Activated B cell treated with CpG ODN at 0.5 μM for 24 hours (primary cell): ENCODE measurements at regions not wholly inside any gene's neighbourhood (a gene's known extent, or its start where the extent isn't known, plus 50 kb on each side); places are given as distances from the start of the nearest gene placed in this dataset.

ENCODE experiments used
- ATAC-seq: fragments of 200-7000 bp; cut with Tn5 transposase; one replicate; pipeline ENCODE4 v1.10.0; 2021; ENCODE audit warnings: low read depth, mild to moderate bottlenecking, moderate library complexity
- CTCF ChIA-PET: fragments of 350-600 bp; sonication (Branson Sonifier 250); formaldehyde crosslinking; loops from one replicate; lab custom pipeline; 2021; ENCODE audit warnings: antibody characterized with exemption; lab: Charles Lee
- POLR2A ChIA-PET: fragments of 350-600 bp; sonication (Branson Sonifier 250); formaldehyde crosslinking; loops from one replicate; lab custom pipeline; 2021; ENCODE audit warnings: antibody characterized with exemption; lab: Charles Lee
- DNase-seq: peaks from one replicate; pipeline ENCODE4 v3.0.0; 2022
- H3K27ac Mint-ChIP-seq: one replicate; pipeline ENCODE4 v1.8.0; 2020; ENCODE audit warnings: mixed read lengths
- H3K27me3 Mint-ChIP-seq: one replicate; pipeline ENCODE4 v1.8.0; 2021; ENCODE audit warnings: mixed read lengths
- H3K36me3 Mint-ChIP-seq: one replicate; pipeline ENCODE4 v1.8.0; 2021; ENCODE audit warnings: low read depth, mixed read lengths
- H3K4me1 Mint-ChIP-seq: one replicate; pipeline ENCODE4 v1.8.0; 2021; ENCODE audit warnings: mixed read lengths
- H3K4me3 Mint-ChIP-seq: one replicate; pipeline ENCODE4 v1.8.0; 2020; ENCODE audit warnings: mild to moderate bottlenecking, mixed read lengths
- H3K9me3 Mint-ChIP-seq: one replicate; pipeline ENCODE4 v1.8.0; 2020; ENCODE audit warnings: mixed read lengths
- CTCF ChIP-seq: fragments of 200-600 bp; IDR thresholded peaks from one replicate; pipeline ENCODE4 v1.8.0; 2022; ENCODE audit warnings: antibody characterized with exemption, mild to moderate bottlenecking
- intact Hi-C: fragments of 100-400 bp; cut with micrococcal nuclease; formaldehyde crosslinking; loops from one replicate; pipeline ENCODE4 v1.15.1; 2024

- no peak overlapping the region for H3K27ac Mint-ChIP-seq
- POLR2A ChIA-PET: no interaction called here
Observed at GRCh38 chr7:121562259-121562658, 166.2 kb upstream of the FAM3C start.

GRCh38 chr7:121561717-121562116, 165.6 kb upstream of the FAM3C start:
- no peak for TF ChIP-seq CTCF
- ChIA-PET POLR2A (no interaction called here), CTCF (no interaction called here)
- no peak overlapping the region for H3K27ac Mint-ChIP-seq
- no peaks in the 10 kb centered on the region for H3K9me3 Mint-ChIP-seq
- no peak overlapping the region for H3K4me3 Mint-ChIP-seq
- peaks cover 3% of the 10 kb centered on the region for H3K27me3 Mint-ChIP-seq
- intact Hi-C loops: no loop called here
- DNase-seq (no peak), ATAC-seq (no peak)
- no peaks in the 10 kb centered on the region for H3K36me3 Mint-ChIP-seq
- no peaks in the 10 kb centered on the region for H3K4me1 Mint-ChIP-seq

More at GRCh38 chr7:121562259-121562658, 166.2 kb upstream of the FAM3C start:
- DNase-seq: no peak
- H3K4me3 Mint-ChIP-seq: no peak overlapping the region
- ATAC-seq: no peak
- no peaks in the 10 kb centered on the region for H3K4me1 Mint-ChIP-seq
- CTCF ChIA-PET: no interaction called here
- TF ChIP-seq CTCF: no peak
- no peaks in the 10 kb centered on the region for H3K36me3 Mint-ChIP-seq
- H3K27me3 Mint-ChIP-seq: peaks cover 3% of the 10 kb centered on the region
- no peaks in the 10 kb centered on the region for H3K9me3 Mint-ChIP-seq
- intact Hi-C loops: no loop called here

GRCh38 chr7:121560267-121560990, 164.3 kb upstream of the FAM3C start:
- H3K4me1 Mint-ChIP-seq: no peaks in the 10 kb centered on the region
- no peak for TF ChIP-seq CTCF
- DNase-seq (no peak), ATAC-seq (no peak)
- no peaks in the 10 kb centered on the region for H3K36me3 Mint-ChIP-seq
- no peak overlapping the region for H3K27ac Mint-ChIP-seq
- POLR2A ChIA-PET: interaction anchor here (0.7 kb wide), 1 partner anchor 21 kb away, joined by 3 read pairs; no protein-coding TSS in a partner anchor
- CTCF ChIA-PET: no interaction called here
- H3K4me3 Mint-ChIP-seq: no peak overlapping the region
- no peaks in the 10 kb centered on the region for H3K9me3 Mint-ChIP-seq
- intact Hi-C loops: no loop called here
- H3K27me3 Mint-ChIP-seq: peaks cover 3% of the 10 kb centered on the region

GRCh38 chr7:121558288-121558687, 162.2 kb upstream of the FAM3C start:
- Mint-ChIP-seq H3K27ac (no peak overlapping the region), H3K4me3 (no peak overlapping the region), H3K36me3 (no peaks in the 10 kb centered on the region), H3K9me3 (no peaks in the 10 kb centered on the region), H3K27me3 (peaks cover 3% of the 10 kb centered on the region), H3K4me1 (no peaks in the 10 kb centered on the region)
- ChIA-PET POLR2A (no interaction called here), CTCF (no interaction called here)
- intact Hi-C loops: no loop called here
- DNase-seq (no peak), ATAC-seq (no peak)
- no peak for TF ChIP-seq CTCF

GRCh38 chr7:121557034-121557892, 161.2 kb upstream of the FAM3C start:
- CTCF ChIA-PET: no interaction called here
- no peak for ATAC-seq
- no peak overlapping the region for H3K4me3 Mint-ChIP-seq
- H3K27ac Mint-ChIP-seq: no peak overlapping the region
- intact Hi-C loops: no loop called here
- TF ChIP-seq CTCF: no peak
- no peaks in the 10 kb centered on the region for H3K36me3 Mint-ChIP-seq
- POLR2A ChIA-PET: no interaction called here
- H3K9me3 Mint-ChIP-seq: no peaks in the 10 kb centered on the region
- DNase-seq: no peak
- H3K27me3 Mint-ChIP-seq: peaks cover 3% of the 10 kb centered on the region
- H3K4me1 Mint-ChIP-seq: no peaks in the 10 kb centered on the region
